LNCAP (cell line): ENCODE measurements at regions not wholly inside any gene's neighbourhood (a gene's known extent, or its start where the extent isn't known, plus 50 kb on each side); places are given as distances from the start of the nearest gene placed in this dataset.

ENCODE experiments used
- CTCF ChIP-seq: fragments of 450-650 bp; IDR thresholded peaks from 2 replicates; pipeline ENCODE4 v1.5.1; 2017; ENCODE audit warnings: mild to moderate bottlenecking

- no peak for TF ChIP-seq CTCF
Observed at GRCh38 chr2:111219285-111219684, 98.6 kb downstream of the BCL2L11 start.

- no peak for TF ChIP-seq CTCF
Observed at GRCh38 chr2:111219734-111220505, 99.2 kb downstream of the BCL2L11 start.

- TF ChIP-seq CTCF = no peak
Observed at GRCh38 chr2:111220962-111221361, 100.2 kb downstream of the BCL2L11 start.

- TF ChIP-seq CTCF = no peak
Observed at GRCh38 chr2:111221701-111222100, 101.0 kb downstream of the BCL2L11 start.

- TF ChIP-seq CTCF = no peak
Observed at GRCh38 chr2:111222204-111222866, 101.6 kb downstream of the BCL2L11 start.

- TF ChIP-seq CTCF = no peak
Observed at GRCh38 chr2:111225856-111226255, 105.1 kb downstream of the BCL2L11 start.

GRCh38 chr2:111226876-111227700 is 106.4 kb downstream of the BCL2L11 start:
- no peak for TF ChIP-seq CTCF
